A673 (cell line): ENCODE measurements at regions not wholly inside any gene's neighbourhood (a gene's known extent, or its start where the extent isn't known, plus 50 kb on each side); places are given as distances from the start of the nearest gene placed in this dataset.

Experiments used
- CTCF ChIP-seq: fragments of 300-800, 200-600 bp; sonication (generic); conservative IDR thresholded peaks from 2 replicates; pipeline ENCODE4 v1.5.1; 2017; ENCODE audit warnings: low read depth, mild to moderate bottlenecking, antibody characterized with exemption, low read length, moderate library complexity, mixed read lengths
- EZH2 ChIP-seq: fragments of 200-600 bp; sonication (generic); IDR thresholded peaks from 2 replicates; pipeline ENCODE4 v1.6.1; 2017; ENCODE audit warnings: borderline replicate concordance, low read depth, mild to moderate bottlenecking, mixed read lengths, antibody characterized with exemption, low read length; ENCODE audit not compliant: poor library complexity, severe bottlenecking

GRCh38 chr5:166346726-166347374 lies 1944.6 kb upstream of the WWC1 start:
- TF ChIP-seq CTCF: no peak
- no peak for TF ChIP-seq EZH2
